DOHH2 (cell line): ENCODE measurements at regions not wholly inside any gene's neighbourhood (a gene's known extent, or its start where the extent isn't known, plus 50 kb on each side); places are given as distances from the start of the nearest gene placed in this dataset.

Experiments
- CTCF ChIP-seq: fragments of 200-600 bp; sonication (generic); IDR thresholded peaks from one replicate; pipeline ENCODE4 v1.5.1; 2014; ENCODE audit warnings: antibody characterized with exemption, mild to moderate bottlenecking, low read depth, low read length; ENCODE audit not compliant: poor library complexity, severe bottlenecking
- EZH2phosphoT487 ChIP-seq: fragments of 200-600 bp; sonication (generic); IDR thresholded peaks from 2 replicates; pipeline ENCODE4 v1.6.1; 2017; ENCODE audit warnings: borderline replicate concordance, mild to moderate bottlenecking, antibody characterized with exemption, low read length, moderate library complexity, mixed read lengths

GRCh38 chr11:110362971-110363509, 66.6 kb upstream of the RDX start:
- TF ChIP-seq CTCF (no peak), EZH2phosphoT487 (no peak)
